ENCODE measurements at regions not wholly inside any gene's neighbourhood (a gene's known extent, or its start where the extent isn't known, plus 50 kb on each side); places are given as distances from the start of the nearest gene placed in this dataset.

- Mint-ChIP-seq H3K27me3 (no peaks in the 10 kb centered on the region), H3K4me3 (no peak overlapping the region), H3K4me1 (no peaks in the 10 kb centered on the region), H3K27ac (no peak overlapping the region), H3K36me3 (no peaks in the 10 kb centered on the region), H3K9me3 (peaks cover 6% of the 10 kb centered on the region)
- CTCF ChIA-PET = no interaction called here
- no peak for DNase-seq
Measured at GRCh38 chr5:13316176-13316575, 628.3 kb downstream of the DNAH5 start.

- Mint-ChIP-seq H3K27ac (no peak overlapping the region), H3K27me3 (no peaks in the 10 kb centered on the region), H3K36me3 (no peaks in the 10 kb centered on the region), H3K4me1 (no peaks in the 10 kb centered on the region), H3K4me3 (no peak overlapping the region), H3K9me3 (peaks cover 9% of the 10 kb centered on the region)
- CTCF ChIA-PET = no interaction called here
- DNase-seq = no peak
Measured at GRCh38 chr5:13307480-13307879, 637.0 kb downstream of the DNAH5 start.

GRCh38 chr5:13303445-13303844, 641.0 kb downstream of the DNAH5 start:
- no peak overlapping the region for H3K27ac Mint-ChIP-seq
- CTCF ChIA-PET = no interaction called here
- DNase-seq = no peak
- no peaks in the 10 kb centered on the region for H3K4me1 Mint-ChIP-seq
- H3K36me3 Mint-ChIP-seq = no peaks in the 10 kb centered on the region
- no peak overlapping the region for H3K4me3 Mint-ChIP-seq
- H3K9me3 Mint-ChIP-seq = peaks cover 3% of the 10 kb centered on the region
- no peaks in the 10 kb centered on the region for H3K27me3 Mint-ChIP-seq

GRCh38 chr5:13278811-13279210, 665.7 kb downstream of the DNAH5 start:
- no peak for DNase-seq
- CTCF ChIA-PET = no interaction called here
- Mint-ChIP-seq H3K4me3 (no peak overlapping the region), H3K4me1 (no peaks in the 10 kb centered on the region), H3K9me3 (peaks cover 8% of the 10 kb centered on the region), H3K36me3 (no peaks in the 10 kb centered on the region), H3K27me3 (no peaks in the 10 kb centered on the region), H3K27ac (no peak overlapping the region)

GRCh38 chr5:13278148-13278547, 666.3 kb downstream of the DNAH5 start:
- no peaks in the 10 kb centered on the region for H3K36me3 Mint-ChIP-seq
- no peak overlapping the region for H3K4me3 Mint-ChIP-seq
- no peaks in the 10 kb centered on the region for H3K27me3 Mint-ChIP-seq
- CTCF ChIA-PET = no interaction called here
- no peaks in the 10 kb centered on the region for H3K4me1 Mint-ChIP-seq
- H3K27ac Mint-ChIP-seq = no peak overlapping the region
- H3K9me3 Mint-ChIP-seq = peaks cover 8% of the 10 kb centered on the region
- DNase-seq = no peak

GRCh38 chr5:13276156-13276555, 668.3 kb downstream of the DNAH5 start:
- Mint-ChIP-seq H3K27ac (no peak overlapping the region), H3K9me3 (peaks cover 8% of the 10 kb centered on the region), H3K4me1 (no peaks in the 10 kb centered on the region), H3K27me3 (no peaks in the 10 kb centered on the region), H3K4me3 (no peak overlapping the region), H3K36me3 (no peaks in the 10 kb centered on the region)
- CTCF ChIA-PET = no interaction called here
- no peak for DNase-seq

- Mint-ChIP-seq H3K27me3 (no peaks in the 10 kb centered on the region), H3K4me3 (no peak overlapping the region), H3K4me1 (no peaks in the 10 kb centered on the region), H3K9me3 (peaks cover 5% of the 10 kb centered on the region), H3K27ac (no peak overlapping the region), H3K36me3 (no peaks in the 10 kb centered on the region)
- CTCF ChIA-PET = no interaction called here
- no peak for DNase-seq
Measured at GRCh38 chr5:13263701-13264100, 680.8 kb downstream of the DNAH5 start.

GRCh38 chr5:13253111-13253510, 691.4 kb downstream of the DNAH5 start:
- no peak overlapping the region for H3K4me3 Mint-ChIP-seq
- DNase-seq = no peak
- CTCF ChIA-PET = no interaction called here
- no peak overlapping the region for H3K27ac Mint-ChIP-seq
- peaks cover 4% of the 10 kb centered on the region for H3K9me3 Mint-ChIP-seq
- H3K36me3 Mint-ChIP-seq = no peaks in the 10 kb centered on the region
- H3K27me3 Mint-ChIP-seq = no peaks in the 10 kb centered on the region
- H3K4me1 Mint-ChIP-seq = no peaks in the 10 kb centered on the region

- no peaks in the 10 kb centered on the region for H3K4me1 Mint-ChIP-seq
- H3K27me3 Mint-ChIP-seq = no peaks in the 10 kb centered on the region
- no peak overlapping the region for H3K4me3 Mint-ChIP-seq
- no peak for DNase-seq
- H3K27ac Mint-ChIP-seq = no peak overlapping the region
- CTCF ChIA-PET = no interaction called here
- H3K9me3 Mint-ChIP-seq = peaks cover 3% of the 10 kb centered on the region
- H3K36me3 Mint-ChIP-seq = no peaks in the 10 kb centered on the region
Measured at GRCh38 chr5:13252699-13253098, 691.8 kb downstream of the DNAH5 start.

GRCh38 chr5:13251623-13252376, 692.7 kb downstream of the DNAH5 start:
- Mint-ChIP-seq H3K4me3 (no peak overlapping the region), H3K4me1 (no peaks in the 10 kb centered on the region), H3K27ac (no peak overlapping the region), H3K27me3 (no peaks in the 10 kb centered on the region), H3K36me3 (no peaks in the 10 kb centered on the region), H3K9me3 (peaks cover 3% of the 10 kb centered on the region)
- CTCF ChIA-PET = no interaction called here
- no peak for DNase-seq

GRCh38 chr5:13250464-13251291, 693.8 kb downstream of the DNAH5 start:
- H3K27ac Mint-ChIP-seq = no peak overlapping the region
- DNase-seq = no peak
- no peaks in the 10 kb centered on the region for H3K36me3 Mint-ChIP-seq
- H3K9me3 Mint-ChIP-seq = peaks cover 3% of the 10 kb centered on the region
- CTCF ChIA-PET = no interaction called here
- no peaks in the 10 kb centered on the region for H3K27me3 Mint-ChIP-seq
- H3K4me3 Mint-ChIP-seq = no peak overlapping the region
- no peaks in the 10 kb centered on the region for H3K4me1 Mint-ChIP-seq

GRCh38 chr5:13249854-13250253, 694.6 kb downstream of the DNAH5 start:
- no peak for DNase-seq
- CTCF ChIA-PET = no interaction called here

GRCh38 chr5:13248253-13248652, 696.2 kb downstream of the DNAH5 start:
- Mint-ChIP-seq H3K27ac (no peak overlapping the region), H3K4me3 (no peak overlapping the region), H3K9me3 (peaks cover 7% of the 10 kb centered on the region), H3K4me1 (no peaks in the 10 kb centered on the region), H3K27me3 (no peaks in the 10 kb centered on the region), H3K36me3 (no peaks in the 10 kb centered on the region)
- CTCF ChIA-PET = no interaction called here
- no peak for DNase-seq

More at GRCh38 chr5:13249854-13250253, 694.6 kb downstream of the DNAH5 start:
- Mint-ChIP-seq H3K9me3 (peaks cover 7% of the 10 kb centered on the region), H3K27ac (no peak overlapping the region), H3K4me3 (no peak overlapping the region), H3K4me1 (no peaks in the 10 kb centered on the region), H3K36me3 (no peaks in the 10 kb centered on the region), H3K27me3 (no peaks in the 10 kb centered on the region)

GRCh38 chr5:13246053-13246452, 698.4 kb downstream of the DNAH5 start:
- Mint-ChIP-seq H3K4me3 (no peak overlapping the region), H3K9me3 (peaks cover 7% of the 10 kb centered on the region), H3K27me3 (no peaks in the 10 kb centered on the region), H3K36me3 (no peaks in the 10 kb centered on the region), H3K4me1 (no peaks in the 10 kb centered on the region), H3K27ac (no peak overlapping the region)
- DNase-seq = no peak
- CTCF ChIA-PET = no interaction called here

GRCh38 chr5:13244151-13244550, 700.3 kb downstream of the DNAH5 start:
- DNase-seq = no peak
- H3K27me3 Mint-ChIP-seq = no peaks in the 10 kb centered on the region
- CTCF ChIA-PET = no interaction called here
- H3K27ac Mint-ChIP-seq = no peak overlapping the region
- H3K9me3 Mint-ChIP-seq = peaks cover 3% of the 10 kb centered on the region
- no peaks in the 10 kb centered on the region for H3K4me1 Mint-ChIP-seq
- H3K4me3 Mint-ChIP-seq = no peak overlapping the region
- no peaks in the 10 kb centered on the region for H3K36me3 Mint-ChIP-seq
